Fibroblast of skin of right biceps (primary cell): ENCODE measurements at regions not wholly inside any gene's neighbourhood (a gene's known extent, or its start where the extent isn't known, plus 50 kb on each side); places are given as distances from the start of the nearest gene placed in this dataset.
"Not testable (repeated sequence)": the region's sequence is repeated elsewhere in the genome, so short reads cannot be mapped to it uniquely, and the experiment has no call there.

Source experiments
- DNase-seq: peaks from one replicate; pipeline ENCODE4 v3.0.0-alpha.2; 2013

DNA sequence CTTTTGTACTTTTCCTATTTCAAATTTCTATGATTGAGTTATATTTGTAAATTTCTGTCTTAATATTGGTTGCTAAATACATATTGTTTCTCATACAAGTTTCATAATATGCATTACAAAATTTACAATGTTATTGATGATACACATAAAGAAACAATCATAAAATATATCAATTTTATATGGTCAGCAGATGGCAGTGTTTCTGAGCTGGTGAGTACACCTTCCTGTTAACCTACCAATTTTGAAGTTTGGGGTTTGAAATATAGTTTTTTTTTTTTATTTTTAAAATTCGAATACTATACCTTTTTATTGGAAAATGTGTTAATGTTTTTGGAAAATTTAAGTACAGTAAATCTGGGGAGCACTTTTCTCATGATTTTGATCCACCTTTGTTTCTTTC lies 1953.1 kb upstream of the ADGRL3 start:
- DNase-seq, result peak; percentile 0

DNA sequence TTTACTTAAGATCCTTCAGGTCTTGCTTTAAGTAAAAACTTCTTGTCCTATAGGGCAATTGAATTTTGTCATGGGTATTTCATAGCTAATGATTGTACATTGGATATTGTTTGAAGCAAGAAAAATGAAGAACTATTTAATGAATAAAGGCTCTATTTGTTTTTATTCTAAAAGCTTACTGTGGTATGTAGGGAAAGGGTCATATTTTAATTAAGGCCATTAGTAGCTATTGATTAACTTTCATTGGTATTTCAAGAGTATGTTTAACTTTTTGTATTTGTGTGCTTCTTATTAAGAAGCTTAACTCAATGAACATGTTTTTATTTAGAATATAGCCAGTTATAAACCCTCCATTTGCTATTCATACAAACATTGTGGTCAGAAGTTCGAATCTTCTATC lies 1951.8 kb upstream of the ADGRL3 start:
- DNase-seq, result no peak

DNA sequence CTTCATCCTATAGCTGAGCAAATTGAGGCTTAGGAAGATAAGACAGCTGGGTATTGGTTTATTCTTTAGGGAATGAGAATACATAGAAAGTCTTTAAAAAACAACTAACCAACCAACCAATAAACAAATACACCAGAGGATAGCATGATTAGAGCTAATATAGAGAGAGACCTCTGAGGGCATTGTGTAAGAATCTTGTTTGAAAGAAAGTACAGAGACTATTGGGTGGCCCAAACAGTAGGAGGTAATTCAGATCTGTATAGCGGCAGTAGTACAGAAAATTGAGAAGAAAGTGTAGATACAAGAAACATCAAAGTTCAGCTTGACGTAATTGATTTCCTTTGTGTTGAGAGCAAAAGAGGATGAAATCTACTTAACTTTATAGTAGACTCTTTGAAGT lies 1951.0 kb upstream of the ADGRL3 start:
- DNase-seq, result no peak

DNA sequence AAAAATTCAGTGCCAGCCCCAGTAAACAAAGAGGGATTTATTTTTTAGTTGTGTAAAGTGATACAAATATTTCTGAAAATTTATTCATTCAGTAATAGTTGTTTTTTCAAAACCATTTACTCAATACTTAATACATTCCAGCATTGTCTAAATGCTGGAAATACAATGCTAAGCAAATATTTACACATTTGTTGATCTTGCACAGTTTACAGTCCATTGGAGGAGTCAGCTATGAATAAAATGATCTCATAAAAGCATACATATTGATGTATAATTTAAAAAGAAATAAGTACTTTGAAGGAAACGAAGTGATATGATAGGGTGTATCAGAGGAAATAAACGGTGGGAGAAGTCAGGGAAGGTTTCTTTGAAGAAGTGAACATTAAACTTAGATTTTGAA lies 1942.1 kb upstream of the ADGRL3 start:
- no peak for DNase-seq

DNA sequence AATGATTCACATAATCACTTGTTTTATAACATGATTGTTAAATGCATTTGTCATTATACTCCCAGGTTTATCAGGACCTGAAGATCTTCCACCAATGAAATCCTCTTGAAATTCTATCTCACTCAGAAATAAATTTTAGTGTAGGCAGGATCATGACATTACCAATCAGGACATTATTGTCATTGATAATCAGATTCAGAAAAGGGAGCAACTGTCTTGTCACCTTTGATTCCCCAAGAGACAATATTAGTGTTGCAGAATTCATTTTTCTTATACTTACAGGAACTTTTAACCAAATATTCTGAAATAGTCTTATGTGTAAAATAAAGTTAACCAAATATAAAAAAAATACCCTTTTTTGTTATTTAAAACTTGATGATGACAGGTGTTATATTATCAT lies 1892.5 kb upstream of the ADGRL3 start:
- DNase-seq, result no peak

DNA sequence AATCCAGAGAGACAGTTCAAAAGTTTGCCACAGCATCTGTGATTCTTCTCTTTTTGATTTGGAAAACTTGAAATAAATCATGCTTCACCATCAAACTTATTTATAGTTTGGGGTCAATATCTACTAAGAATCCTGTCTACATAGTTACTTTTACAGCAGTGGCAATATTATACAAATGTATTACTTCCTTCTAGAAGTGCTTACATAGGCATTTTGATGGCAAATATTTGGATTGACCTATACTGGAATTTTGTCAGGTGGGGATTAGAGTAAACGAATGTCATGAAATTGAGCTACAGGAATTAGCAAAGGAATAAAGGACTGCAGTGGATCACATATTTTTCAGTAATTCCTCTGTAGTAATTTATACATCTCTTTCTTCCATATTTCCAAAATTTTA lies 1885.5 kb upstream of the ADGRL3 start:
- DNase-seq, result no peak

DNA sequence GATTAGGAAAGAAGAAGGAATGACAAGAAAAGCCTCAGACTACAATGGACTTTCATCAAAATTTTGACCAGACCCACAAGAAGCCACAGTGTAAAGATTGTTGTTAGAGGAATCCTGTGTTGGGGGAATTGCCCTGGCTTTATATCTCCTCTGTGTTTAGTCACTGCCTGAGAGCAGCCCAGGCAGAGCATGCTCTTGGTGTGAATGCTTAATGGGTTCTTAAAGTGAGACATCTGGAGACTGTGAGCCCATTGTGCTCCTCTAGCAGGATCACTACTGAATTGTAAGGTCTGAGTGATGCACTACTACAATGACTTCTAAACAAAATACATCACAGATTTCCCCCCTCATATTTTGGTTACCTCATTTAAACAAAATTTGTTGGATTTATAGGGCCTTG lies 1860.5 kb upstream of the ADGRL3 start:
- no peak for DNase-seq

DNA sequence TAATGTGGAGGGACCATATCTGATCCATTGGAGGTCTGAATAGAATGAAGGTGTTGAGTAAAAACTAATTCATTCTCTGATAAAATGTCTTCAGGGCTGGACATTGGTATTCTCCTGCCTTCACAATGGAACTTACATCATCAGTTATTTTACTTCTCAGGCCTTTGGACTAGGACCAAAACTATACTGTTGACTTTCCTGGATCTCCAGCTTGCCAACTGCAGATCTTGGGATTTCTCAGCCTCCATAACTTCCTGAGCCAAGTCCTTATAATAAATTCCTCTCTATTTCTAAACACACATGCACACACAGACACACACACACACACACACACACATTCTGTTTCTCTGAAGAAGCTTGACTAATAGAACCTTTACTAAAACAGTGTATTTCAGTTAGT lies 1858.6 kb upstream of the ADGRL3 start:
- DNase-seq, result no peak

DNA sequence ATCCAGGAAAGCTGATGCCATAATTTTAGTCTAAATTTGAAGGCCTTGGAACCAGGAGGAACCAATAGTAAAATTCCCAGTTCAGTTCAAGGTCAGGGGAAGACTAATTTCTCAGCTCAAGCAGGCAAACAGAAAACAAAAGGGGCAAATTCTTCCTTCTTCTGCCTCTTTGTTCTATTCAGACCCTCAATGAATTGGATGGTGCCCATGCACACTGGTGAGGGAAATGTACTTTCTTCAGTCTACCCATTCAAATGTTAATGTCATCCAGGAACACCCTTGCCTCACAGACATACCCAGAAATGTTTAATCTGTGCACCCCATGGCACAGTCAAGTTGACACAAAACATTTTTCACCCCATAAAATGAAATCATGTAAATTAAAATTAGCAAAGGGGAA lies 1851.2 kb upstream of the ADGRL3 start:
- DNase-seq, result no peak

DNA sequence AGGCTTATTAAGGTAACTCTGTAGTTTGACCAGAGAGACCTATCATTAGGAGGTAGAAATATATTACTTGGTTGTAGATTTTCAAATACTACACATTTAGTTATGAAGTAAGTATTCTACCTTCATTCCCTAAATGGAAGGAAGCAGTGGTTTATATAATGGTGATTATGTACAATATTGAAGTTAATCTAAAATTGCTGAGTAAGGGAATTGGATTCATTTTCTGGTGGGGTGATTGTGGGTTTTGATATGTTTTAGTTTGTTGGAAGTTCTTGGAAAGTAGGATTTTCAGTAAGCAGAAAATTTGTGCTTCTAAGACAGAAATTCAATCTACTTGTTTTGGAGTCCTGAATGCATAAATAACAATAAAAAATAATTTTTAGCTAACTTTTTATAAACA lies 1830.9 kb upstream of the ADGRL3 start:
- DNase-seq, result no peak

DNA sequence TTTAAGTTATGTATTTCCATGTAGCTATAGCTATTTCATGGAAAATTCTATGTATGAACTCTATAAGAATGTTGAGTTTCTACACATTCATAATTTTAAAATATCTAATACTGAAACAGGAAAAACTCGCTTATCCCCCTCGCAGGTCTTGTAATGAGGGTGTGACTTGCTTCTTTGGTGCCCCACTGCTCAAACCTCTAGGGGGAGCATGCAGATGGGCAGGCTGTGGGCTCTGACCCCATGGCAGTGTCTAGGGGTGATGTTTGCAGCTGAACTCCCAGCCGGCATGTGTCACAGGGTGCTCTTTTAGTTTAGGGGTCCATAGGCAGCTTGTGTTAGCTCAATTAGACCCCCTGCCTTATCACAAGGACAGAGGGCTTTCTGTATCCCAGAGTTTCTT lies 1825.7 kb upstream of the ADGRL3 start:
- no peak for DNase-seq

DNA sequence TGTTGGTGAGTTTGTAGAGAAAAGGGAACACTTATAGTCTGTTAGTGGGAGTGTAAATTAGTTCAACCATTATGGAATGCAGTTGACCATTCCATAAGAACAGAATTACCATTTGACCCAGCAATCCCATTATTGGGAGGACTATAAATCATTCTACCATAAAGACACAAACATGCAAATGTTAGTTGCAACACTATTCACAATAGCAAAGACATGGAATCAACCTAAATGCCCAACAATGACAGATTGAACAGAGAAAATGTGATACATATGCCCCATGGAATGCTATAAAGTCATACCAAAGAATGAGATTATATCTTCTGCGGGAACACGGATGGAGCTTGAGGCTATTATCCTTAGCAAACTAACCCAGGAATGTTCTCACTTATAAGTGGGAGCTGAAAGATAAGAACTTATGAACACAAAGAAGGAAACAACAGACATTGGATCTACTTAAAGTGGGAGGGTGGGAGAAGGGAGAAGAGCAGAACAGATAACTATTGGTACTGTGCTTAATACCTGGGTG lies 1819.2 kb upstream of the ADGRL3 start:
- DNase-seq, result no peak

DNA sequence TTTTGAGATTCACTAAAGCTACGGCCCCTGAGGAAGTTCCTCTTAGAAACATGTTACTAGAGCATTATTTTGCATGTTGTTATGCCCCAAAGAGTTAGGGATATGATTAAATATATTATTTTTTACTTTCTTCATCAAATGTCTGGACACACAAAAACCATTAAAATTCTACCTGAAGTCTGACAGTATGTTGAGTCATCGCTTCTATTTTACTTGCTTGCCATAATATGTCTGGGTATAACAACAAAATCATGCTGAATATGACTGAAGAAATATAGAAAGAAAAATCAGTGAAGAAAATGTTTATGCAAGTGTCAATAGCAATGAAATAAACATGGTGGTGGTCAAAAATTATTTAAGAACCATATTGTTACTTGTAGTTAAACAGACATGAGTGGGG lies 1818.5 kb upstream of the ADGRL3 start:
- no peak for DNase-seq

DNA sequence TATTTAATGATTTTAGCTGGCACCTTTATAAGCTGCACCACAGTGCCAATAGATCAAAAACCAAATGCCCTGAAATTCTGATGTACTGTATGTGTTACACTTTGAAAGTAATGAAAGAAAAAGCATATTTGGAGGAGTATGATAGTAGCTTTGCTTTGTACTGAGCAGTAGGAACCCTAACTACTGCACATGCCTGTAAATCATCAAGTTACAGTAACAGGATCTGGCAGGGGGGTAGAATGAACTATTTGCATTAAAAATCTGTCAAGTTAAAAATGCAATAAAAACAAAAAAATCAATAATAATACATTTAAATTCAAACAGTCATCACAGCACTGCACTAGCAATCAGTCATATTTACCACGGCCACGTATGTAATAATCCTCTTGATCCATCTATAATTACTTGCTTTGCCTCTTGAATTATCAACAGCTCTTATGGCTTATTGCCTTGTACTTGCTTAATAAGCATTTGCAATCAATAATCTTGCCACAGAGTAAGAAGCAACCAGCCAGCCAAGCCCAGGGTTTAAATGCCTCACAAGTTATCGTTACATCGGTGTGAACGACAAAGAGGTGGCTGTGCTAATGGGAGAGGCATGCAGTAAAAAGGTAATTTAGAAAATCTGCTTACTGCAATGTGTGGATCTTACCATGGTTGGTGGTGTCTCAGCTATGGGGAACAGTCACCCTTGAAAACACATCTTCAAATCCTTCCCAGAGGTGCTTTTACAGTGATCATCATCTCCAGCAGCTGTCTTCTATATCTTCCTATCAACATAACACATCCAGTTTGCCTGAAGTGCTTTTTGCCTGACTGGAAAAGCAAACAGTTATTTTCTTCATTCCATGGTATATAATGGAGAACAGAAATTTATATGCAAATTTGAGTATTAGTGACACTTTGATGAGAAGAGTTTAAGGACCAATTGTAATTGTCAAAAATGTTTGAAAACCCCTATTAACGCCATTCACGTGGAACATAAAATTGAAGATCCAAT lies 1812.1 kb upstream of the ADGRL3 start:
- no peak for DNase-seq

DNA sequence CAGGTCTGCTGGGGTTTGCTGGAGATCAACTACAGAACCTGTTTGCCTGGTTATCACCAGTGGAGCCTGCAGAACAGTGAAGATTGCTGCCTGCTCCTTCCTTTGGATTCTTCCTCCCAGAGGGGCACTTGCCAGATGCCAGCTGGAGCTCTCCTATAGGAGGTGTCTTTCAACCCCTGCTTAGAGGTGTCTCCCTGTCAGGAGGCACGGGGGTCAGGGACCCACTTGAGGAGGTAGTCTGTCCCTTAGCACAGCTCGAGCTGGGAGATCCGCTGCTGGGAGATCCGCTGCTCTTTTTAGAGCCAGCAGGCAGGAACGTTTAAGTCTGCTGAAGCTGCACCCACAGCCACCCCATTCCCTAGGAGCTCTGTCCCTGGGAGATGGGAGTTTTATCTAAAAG lies 1806.3 kb upstream of the ADGRL3 start:
- DNase-seq, result no peak

DNA sequence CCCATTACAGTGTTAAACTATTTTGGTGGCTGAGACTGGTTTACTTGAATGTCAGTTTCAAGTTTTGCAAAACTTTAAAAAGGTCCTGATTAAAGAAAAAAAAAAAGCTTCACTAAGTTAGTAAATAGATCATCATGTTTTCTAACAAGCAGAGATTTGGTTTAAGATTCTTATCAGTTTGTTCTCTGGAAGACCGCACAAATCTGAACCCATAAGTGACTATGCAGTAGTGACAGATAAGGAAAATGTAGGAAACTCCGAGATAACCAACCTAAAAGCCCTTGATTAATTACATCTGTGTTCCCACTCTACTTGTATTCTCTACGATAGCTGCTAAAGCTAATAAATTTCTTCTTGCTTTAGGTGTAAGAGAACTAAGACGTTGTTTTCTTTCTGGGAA lies 1799.8 kb upstream of the ADGRL3 start:
- DNase-seq, result no peak

DNA sequence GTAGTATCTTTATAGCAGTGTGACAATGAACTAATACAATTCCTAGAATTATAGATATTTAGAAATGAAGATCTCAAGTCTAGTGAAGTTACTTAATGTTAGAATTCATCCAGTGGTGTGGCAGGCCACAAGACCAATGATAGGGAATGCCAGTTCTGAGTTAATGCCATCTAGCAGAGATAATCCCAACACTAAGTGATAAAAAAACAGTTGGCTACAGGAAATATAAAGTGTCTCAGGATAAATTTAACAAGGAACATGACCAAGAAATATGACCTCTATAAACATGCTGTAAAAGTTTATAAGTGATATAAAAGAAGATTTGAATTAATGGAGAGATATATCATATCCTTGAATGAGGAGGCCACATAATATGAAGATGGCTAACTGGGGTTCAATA lies 1790.5 kb upstream of the ADGRL3 start:
- DNase-seq, result no peak

DNA sequence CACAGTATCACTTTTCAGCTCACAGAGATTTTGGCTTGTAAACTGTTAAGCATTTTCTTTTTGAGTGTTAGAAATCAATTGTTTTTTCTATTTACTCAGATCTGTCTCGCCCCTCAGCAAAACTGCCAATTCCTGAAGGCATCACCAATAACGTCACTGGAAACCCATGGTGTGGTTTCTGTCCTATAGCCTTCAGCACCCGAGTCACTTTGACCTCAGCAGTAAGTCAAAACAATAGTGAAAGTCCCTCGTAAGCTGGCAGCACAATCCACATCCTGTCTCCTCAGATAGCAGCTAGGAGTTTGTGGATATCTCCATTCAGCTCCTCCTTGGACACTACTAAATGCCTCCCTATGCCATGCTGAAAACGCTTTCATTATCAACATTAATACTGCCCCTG lies 1787.4 kb upstream of the ADGRL3 start:
- no peak for DNase-seq

DNA sequence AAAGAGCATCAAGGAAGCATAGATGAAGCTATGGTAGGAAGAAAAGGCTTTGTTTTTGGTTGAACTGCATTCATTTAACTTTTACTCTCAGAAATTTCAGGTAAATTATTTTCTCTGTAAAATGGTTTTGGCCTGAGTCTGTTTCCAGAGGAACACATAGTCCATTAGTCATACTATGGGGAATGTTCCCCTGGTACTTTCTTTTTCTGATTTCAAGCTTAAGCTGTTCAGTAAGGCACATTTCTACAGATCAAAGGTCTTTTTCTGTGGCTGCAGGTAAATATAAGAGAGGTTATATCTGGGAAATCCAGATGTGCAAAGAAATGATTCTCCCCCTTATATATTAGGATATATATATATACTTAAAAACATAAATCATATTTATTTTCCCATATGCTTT lies 1744.4 kb upstream of the ADGRL3 start:
- peak; percentile 2 for DNase-seq

DNA sequence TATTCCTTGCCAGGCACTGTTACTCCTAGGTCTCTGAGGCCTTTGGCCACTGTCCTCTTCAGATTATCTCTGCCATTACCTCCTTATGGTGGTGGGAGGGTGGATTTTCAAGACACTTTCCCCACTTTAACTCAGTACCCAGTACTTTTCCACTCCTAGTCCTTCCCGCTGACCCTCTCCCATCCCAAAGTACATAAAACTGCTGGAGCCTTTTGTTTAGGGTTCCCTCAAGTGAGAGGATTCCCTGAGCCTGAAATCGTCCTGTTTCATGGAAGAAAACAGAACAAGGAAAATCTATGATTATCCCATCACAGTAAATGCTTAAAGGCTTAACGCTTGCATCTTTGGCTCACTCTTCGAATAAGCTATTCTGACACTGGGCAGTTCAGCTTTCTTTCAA lies 1742.5 kb upstream of the ADGRL3 start:
- DNase-seq, result no peak

DNA sequence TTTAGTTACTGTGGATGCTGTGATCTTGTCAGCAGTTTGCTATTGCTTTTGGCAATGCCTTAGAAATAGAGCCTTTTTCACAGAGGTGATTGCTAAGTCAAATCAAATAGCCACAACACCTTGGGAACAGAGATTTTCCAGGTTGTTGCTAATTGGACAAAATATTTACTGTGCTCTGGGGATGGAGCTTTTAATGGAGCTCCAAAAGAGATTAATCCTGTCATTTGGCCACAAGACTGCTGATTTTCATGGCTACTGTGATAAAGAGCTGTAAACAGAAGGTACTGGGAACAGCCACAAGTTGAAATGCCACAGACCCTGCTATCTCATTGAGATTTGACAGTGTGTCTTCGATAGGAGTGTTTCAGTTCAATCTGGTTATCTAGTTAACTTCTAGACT lies 1715.2 kb upstream of the ADGRL3 start:
- no peak for DNase-seq

DNA sequence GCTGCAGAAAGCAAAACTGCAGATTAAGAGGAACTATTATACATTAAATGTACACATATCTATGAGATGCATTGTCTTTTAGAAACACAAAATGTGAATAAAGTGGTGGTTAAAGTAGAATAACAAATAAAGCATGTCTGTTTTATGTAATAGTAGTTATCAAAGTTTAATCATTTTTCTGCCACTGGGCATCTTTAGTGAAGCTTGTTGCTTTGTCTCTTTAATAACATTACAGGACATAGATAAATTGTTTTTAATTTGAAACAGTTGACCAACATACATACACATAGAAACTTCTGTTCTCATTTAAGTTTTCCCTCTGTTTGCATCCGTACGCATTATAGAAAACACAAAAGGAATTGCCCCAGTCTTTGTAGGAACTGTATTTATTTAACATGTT lies 1700.0 kb upstream of the ADGRL3 start:
- no peak for DNase-seq

DNA sequence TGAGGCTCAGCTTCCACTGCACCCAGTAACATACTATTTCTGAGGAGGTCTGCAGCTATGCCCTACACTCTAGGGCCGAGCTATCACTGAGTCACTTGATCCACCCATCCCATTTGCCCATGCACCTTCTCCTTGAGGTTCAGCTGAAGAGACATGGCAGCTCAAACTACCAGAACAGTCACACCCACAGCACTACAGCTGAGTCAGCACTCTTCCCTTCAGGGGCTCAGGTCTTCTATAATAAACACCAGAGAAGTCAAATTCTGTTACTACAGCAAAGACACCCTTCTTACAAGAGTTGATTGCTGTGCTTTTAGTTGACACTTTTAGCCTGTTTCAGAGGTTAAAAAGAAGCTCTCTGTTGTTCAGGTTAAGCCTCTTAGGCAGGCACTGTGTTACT lies 1696.4 kb upstream of the ADGRL3 start:
- DNase-seq, result no peak

DNA sequence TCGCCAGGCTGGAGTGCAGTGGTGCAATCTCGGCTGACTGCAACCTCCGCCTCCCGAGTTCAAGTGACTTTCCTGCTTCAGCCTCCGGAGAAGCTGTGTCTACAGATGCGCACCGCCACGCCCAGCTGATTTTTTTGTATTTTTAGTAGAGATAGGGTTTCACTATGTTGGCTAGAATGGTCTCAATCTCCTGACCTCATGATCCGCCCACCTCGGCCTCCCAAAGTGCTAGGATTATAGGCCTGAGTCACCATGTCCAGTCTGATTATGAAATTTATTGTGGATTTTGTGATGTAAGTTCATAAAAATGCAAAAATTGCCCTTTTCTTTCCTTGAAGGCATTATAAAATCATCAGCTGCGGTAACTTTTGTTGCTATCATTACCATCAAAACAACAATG lies 1688.3 kb upstream of the ADGRL3 start:
- DNase-seq, result not testable (repeated sequence)

DNA sequence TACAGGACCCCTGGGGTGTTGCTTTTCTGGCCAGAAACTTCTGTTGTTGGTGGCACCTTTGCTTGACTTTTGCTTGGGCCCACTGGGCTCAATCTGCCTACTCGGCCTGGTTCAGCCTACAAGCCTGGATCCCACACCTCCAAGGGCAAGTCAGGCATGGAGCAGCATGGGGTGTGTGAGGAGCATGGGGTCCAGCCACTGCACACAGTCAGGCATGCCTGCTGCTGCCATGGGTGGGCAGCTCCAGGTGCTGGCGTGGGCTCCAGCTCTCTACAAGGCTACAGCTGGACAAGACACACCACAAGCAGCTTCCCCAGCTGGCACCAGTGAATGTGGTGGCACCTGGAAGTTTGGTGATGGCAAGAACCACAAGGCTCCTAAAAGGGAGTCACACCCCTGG lies 1683.1 kb upstream of the ADGRL3 start:
- no peak for DNase-seq
